CD4-positive, alpha-beta T cell treated with Interleukin-1 beta for 1 hour (primary cell): ENCODE measurements at regions not wholly inside any gene's neighbourhood (a gene's known extent, or its start where the extent isn't known, plus 50 kb on each side); places are given as distances from the start of the nearest gene placed in this dataset.
A peak's percentile ranks its signal among the peaks of the same experiment; 100 is the strongest.

Source experiments
- DNase-seq, 2 donors: peaks; one replicate each; pipeline ENCODE4 v3.0.0-alpha.2; 2020 to 2022

- no peak for DNase-seq
Measured at GRCh38 chr6:40791004-40791403, 203.8 kb upstream of the LRFN2 start.

- DNase-seq = peak; percentile 20 to 34
Measured at GRCh38 chr6:40788661-40789655, 201.8 kb upstream of the LRFN2 start.

DNA sequence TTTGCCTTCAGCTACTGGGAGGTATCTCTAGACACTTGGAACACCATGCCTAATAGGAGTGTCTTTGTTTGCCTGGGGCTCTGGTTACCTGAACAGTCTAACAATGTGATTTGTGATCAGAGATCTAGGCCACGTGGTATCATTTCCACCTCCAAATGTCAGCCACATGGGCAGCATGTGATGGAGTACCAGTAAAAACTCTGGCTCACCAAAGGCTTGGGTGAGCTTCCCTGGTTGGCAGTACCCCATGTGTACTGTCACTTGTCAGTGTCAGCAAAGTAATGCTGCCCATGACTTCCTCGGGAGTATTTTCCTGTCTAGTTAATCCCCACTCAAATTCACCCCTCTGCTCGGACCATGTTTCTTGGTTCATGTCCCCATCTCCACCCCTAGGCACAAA, 195.2 kb upstream of the LRFN2 start:
- no peak for DNase-seq

DNA sequence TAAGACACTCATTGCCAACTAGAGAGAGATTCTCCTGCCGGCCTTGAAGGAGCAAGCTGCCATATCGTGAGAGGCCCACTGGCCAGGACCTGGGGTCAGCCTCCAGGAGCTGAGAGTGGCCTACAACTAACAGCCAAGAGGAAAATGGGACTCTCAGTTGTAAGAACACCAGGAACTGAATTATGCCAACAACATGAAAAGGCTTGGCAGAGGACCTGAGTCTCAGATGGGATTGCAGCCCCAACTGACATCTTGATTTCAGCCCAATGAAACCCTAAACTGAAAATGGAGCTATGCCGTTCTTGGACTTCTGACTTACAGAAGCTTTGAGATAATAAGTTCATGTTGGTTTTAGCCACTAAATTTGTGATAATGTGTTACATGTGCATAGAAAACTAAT, 193.5 kb upstream of the LRFN2 start:
- no peak for DNase-seq

GRCh38 chr6:40779409-40779808, 192.2 kb upstream of the LRFN2 start:
- no peak for DNase-seq

DNA sequence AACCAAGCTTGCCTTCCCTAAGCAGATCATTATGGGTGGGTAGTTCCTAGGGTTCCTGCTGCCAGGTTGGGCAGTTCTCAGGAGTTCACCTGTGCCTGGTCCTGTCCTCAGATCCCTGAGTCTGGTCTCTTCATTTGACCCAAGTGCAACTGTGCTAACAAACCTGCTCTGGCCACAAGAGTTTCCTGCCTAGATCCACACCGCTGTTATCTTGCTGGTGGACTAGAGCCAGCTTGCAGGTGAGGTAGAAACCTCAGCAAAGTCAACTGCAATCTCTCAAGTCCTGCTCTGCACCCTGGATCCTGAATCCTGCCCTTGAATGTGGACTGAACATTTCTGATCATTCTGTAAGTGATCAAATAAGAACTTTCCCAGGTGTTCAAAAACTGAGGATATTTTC, 191.8 kb upstream of the LRFN2 start:
- DNase-seq = no peak

- no peak for DNase-seq
Measured at GRCh38 chr6:40778196-40778595, 191.0 kb upstream of the LRFN2 start.

GRCh38 chr6:40774932-40775331, 187.8 kb upstream of the LRFN2 start:
- no peak for DNase-seq

- no peak for DNase-seq
Measured at GRCh38 chr6:40770794-40771193, 183.6 kb upstream of the LRFN2 start.

DNA sequence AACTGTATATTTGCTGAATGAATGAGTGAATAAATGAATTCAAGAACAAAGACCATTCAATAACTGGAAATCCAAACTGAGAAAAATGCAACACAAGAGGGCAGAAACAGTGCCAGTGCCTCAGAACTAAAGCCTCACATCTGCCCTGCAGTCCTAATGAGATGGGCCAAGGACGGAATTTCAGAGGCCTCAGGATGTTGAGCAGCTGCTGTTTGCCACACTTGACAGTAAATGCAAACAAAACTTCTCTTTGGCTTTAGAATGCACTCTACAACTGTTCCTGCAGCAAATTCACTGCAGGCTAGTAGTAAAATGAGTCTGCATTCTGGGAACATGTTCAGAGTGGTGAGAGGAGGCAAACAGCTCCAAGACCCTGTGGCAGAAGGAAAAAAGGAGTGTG, 177.6 kb upstream of the LRFN2 start:
- DNase-seq = no peak

DNA sequence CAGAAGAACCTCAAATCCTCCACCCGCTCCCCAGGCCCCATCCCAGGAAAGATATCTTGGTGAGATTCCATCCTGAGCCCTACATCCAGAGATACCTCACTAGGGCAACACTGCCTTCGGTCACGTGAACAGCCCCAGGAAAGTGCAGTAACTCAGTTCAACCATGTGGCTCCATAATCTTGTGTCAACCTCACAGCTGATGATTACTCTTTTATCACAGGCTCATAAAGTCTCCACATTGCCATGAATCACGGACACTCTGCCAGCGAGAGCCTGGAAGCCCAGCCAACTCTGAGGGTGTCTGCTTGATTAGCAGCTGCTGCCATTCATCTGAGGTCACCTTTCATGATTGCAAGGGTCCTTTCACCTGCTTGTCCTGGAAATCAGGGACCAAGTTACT, 175.8 kb upstream of the LRFN2 start:
- no peak for DNase-seq

DNA sequence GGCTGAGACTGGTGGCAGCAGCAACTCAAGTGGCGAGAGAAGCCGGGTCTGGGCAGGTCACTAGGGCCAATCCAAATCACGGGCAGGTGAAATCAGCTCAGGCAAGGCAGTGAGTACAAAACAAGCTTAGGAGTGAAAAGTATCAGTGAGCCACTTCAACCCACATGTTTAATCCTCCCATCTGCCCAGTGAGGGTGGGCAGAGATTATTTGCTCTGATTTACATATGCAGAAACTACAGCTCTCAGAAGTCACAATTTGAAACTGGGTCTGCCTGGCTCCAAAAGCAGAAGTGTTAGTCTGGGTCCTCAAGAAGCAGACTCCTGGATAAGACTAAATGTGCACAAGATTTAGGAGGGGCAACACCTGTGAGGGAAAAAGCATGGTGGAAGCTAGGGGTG, 173.7 kb upstream of the LRFN2 start:
- DNase-seq = no peak

- no peak for DNase-seq
Measured at GRCh38 chr6:40759838-40760237, 172.7 kb upstream of the LRFN2 start.

DNA sequence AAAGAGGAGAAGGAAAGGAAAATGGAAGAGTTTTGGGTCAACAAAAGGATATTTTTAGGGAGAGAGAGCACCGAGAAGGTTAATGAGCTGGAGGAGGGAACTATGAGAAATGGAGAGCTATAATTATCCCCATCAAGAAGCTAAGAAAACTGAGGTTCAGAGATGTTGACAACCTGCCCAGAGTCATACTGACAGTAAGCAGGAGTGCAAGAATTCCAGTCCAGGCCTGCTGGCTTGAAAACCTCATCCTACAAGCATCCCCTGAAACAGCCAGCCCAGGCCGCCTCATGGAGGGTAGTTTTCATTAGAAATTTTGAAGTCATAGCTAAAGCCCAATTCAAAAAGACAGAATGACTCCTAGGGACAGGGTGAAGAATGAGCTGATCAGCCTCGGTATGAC, 172.1 kb upstream of the LRFN2 start:
- DNase-seq = no peak

- no peak for DNase-seq
Measured at GRCh38 chr6:40755749-40756452, 168.7 kb upstream of the LRFN2 start.

- no peak for DNase-seq
Measured at GRCh38 chr6:40755046-40755681, 168.0 kb upstream of the LRFN2 start.

- no peak for DNase-seq
Measured at GRCh38 chr6:40754461-40755045, 167.4 kb upstream of the LRFN2 start.

GRCh38 chr6:40753675-40754448, 166.7 kb upstream of the LRFN2 start:
- DNase-seq = no peak

GRCh38 chr6:40753048-40753447, 165.9 kb upstream of the LRFN2 start:
- DNase-seq = no peak

DNA sequence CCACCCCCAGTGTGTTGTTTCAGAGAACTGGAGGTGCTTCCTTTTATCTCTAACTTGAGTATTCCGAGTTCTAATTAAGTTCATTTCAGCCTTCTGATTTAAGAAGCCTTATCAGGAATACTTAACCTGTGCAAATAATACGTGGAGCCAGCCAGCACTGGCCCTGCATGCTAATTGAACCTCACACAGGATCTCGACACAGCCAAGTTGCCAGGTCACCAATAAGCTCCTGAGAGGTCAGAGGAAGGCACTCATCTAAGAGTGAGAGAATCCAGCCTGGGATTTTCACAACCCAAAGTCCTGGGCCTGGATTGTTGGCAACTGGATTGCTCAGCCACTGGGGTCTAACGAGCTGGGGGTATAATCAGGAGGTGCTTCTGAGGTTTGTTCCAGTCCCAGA, 157.7 kb upstream of the LRFN2 start:
- no peak for DNase-seq

DNA sequence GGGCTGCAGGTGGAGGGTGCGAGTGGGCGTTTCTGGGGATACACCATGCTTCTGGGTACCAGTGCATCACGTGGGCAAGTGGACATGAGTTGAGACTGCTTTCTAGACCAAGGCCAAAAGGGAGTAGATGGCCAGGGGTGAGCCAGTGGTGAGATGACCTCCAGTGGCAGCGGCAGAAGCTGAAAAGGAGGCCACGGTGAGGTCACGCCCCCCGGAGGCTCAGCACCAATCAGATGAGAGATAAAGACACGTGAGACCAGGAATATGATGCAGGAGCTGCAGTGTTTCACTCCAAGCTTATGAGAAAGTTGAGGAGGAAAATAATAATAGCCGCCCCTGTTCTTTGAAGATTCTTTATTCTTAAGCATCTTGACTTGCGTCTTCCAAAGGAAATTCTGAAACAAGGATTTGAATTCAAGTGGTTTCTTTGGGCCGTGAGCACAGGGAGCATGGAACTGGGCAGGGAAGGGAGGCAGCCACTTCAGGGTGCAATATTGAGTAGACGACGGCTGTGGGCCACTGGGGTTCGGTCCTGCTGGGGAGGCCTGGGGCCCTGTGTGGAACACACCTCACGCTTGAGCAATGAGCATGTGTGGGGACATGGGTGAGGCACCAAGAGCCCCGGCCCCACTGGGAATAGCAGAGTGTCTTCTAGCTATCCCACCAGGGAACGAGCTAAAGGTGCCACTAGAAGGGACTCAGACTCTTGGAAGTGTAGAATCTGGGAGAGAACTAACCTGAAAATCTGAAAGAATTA, 156.7 kb upstream of the LRFN2 start:
- DNase-seq = no peak

- no peak for DNase-seq
Measured at GRCh38 chr6:40743226-40743625, 156.1 kb upstream of the LRFN2 start.
